ENCODE measurements at regions not wholly inside any gene's neighbourhood (a gene's known extent, or its start where the extent isn't known, plus 50 kb on each side); places are given as distances from the start of the nearest gene placed in this dataset.

GRCh38 chr10:53570221-53570620 is 797.6 kb upstream of the MBL2 start:
- H3K4me3 ChIP-seq (ENCODE audit: low read depth, low read length) = no peak overlapping the region
- TF ChIP-seq, protein P1, sequence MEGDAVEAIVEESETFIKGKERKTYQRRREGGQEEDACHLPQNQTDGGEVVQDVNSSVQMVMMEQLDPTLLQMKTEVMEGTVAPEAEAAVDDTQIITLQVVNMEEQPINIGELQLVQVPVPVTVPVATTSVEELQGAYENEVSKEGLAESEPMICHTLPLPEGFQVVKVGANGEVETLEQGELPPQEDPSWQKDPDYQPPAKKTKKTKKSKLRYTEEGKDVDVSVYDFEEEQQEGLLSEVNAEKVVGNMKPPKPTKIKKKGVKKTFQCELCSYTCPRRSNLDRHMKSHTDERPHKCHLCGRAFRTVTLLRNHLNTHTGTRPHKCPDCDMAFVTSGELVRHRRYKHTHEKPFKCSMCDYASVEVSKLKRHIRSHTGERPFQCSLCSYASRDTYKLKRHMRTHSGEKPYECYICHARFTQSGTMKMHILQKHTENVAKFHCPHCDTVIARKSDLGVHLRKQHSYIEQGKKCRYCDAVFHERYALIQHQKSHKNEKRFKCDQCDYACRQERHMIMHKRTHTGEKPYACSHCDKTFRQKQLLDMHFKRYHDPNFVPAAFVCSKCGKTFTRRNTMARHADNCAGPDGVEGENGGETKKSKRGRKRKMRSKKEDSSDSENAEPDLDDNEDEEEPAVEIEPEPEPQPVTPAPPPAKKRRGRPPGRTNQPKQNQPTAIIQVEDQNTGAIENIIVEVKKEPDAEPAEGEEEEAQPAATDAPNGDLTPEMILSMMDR (IDR thresholded peaks at IDR 0.05; ENCODE audit: borderline replicate concordance, insufficient read depth, low read depth, low read length) = no peak

GRCh38 chr10:53569455-53569854 is 796.9 kb upstream of the MBL2 start:
- TF ChIP-seq, protein P1 (IDR thresholded peaks at IDR 0.05; ENCODE audit: borderline replicate concordance, insufficient read depth, low read depth, low read length) = no peak
- no peak overlapping the region for H3K4me3 ChIP-seq (ENCODE audit: low read depth, low read length)

DNA sequence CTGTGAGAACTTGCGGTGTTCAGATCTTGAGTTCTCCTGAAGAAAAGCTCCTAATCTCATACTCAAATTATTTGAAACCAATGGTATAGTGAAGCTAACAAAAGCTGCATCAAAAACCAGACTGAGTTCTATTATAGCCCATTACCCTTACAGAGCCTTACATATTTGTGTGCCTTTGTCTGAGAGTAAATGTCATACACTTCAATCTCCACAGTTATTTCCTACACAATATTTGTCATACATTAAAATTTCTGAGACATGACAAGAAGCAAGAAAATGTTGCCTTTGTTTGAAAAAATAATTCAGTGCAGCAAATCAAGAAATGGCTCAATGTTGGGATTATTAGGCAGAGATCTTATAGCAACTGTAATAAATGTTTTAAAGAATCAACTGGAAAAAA is 776.1 kb upstream of the MBL2 start:
- TF ChIP-seq, protein P1 (IDR thresholded peaks at IDR 0.05; ENCODE audit: borderline replicate concordance, insufficient read depth, low read depth, low read length) = no peak
- no peak overlapping the region for H3K4me3 ChIP-seq (ENCODE audit: low read depth, low read length)

DNA sequence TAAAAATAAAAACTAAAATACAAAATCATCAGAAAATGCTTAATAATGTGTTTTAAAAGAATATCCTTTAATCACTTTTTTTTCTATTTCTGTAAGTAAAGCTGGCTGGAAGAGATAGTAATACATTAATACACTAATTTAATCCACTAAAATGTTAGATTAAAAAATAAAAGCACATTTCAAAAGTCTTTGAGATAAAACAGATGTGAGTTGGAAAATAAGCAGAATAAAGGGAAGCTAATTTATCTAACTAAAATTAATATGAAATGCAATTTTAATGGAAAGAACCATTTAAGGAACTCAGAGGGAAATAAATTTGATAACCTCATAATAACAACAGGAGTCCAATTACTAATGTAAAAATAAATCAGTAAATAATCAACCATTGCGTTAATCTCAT is 774.8 kb upstream of the MBL2 start:
- TF ChIP-seq, protein P1 (IDR thresholded peaks at IDR 0.05; ENCODE audit: borderline replicate concordance, insufficient read depth, low read depth, low read length) = no peak
- no peak overlapping the region for H3K4me3 ChIP-seq (ENCODE audit: low read depth, low read length)

GRCh38 chr10:53543410-53543809 is 770.8 kb upstream of the MBL2 start:
- no peak overlapping the region for H3K4me3 ChIP-seq (ENCODE audit: low read depth, low read length)
- TF ChIP-seq, protein P1 (IDR thresholded peaks at IDR 0.05; ENCODE audit: borderline replicate concordance, insufficient read depth, low read depth, low read length) = no peak

DNA sequence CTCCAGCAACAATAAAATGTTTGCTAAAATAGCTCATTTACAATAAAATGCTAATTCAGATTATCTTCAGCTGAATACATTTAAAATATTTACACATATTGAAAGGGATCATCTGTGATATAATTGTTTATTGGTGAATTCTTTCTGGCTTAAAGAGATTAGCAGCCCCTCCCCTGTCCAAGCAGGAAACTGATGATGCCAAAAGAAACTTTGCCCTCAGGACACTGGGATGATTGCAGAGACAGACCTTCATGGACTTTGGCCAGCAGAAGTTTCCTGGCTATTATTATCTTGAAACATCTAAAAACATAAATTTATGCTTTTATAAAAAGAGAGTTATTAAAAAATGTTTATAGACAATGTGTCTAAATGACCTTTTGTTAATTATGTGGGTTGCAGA is 764.9 kb upstream of the MBL2 start:
- TF ChIP-seq, protein P1 (IDR thresholded peaks at IDR 0.05; ENCODE audit: borderline replicate concordance, insufficient read depth, low read depth, low read length) = no peak

GRCh38 chr10:53536322-53536721 is 763.7 kb upstream of the MBL2 start:
- H3K4me3 ChIP-seq (ENCODE audit: low read depth, low read length) = no peak overlapping the region
- TF ChIP-seq, protein P1 (IDR thresholded peaks at IDR 0.05; ENCODE audit: borderline replicate concordance, insufficient read depth, low read depth, low read length) = no peak

More for the DNA sequence above, 764.9 kb upstream of the MBL2 start:
- H3K4me3 ChIP-seq (ENCODE audit: low read depth, low read length) = no peak overlapping the region
